ENCODE measurements at regions not wholly inside any gene's neighbourhood (a gene's known extent, or its start where the extent isn't known, plus 50 kb on each side); places are given as distances from the start of the nearest gene placed in this dataset.

GRCh38 chr4:126564283-126564854 is 1068.4 kb upstream of the INTU start:
- no peak for DNase-seq (ENCODE audit: low read depth in 2 of 2)

GRCh38 chr4:126568652-126569570 is 1063.8 kb upstream of the INTU start:
- no peak for DNase-seq (ENCODE audit: low read depth in 2 of 2)

DNA sequence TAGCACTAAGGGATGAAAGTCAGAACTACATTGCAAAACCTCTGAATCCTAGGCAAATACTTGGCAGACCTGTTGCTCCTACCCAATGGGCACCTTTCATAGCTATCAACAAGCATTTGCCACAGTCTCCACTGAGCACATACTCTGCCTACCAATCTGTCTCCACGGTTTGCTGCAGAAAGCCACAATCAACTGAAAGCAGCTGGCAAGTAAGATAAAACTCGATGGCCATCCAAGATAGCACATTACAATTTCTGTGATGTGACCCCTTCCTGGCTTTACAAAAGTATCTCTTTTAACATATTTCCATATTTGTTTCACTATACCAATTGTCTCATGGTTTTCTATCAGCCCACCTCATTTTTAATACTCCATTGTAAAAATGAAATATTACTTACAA is 1060.5 kb upstream of the INTU start:
- no peak for DNase-seq (ENCODE audit: low read depth in 2 of 2)

GRCh38 chr4:126582737-126583136 is 1050.0 kb upstream of the INTU start:
- no peak for DNase-seq (ENCODE audit: low read depth in 2 of 2)

GRCh38 chr4:126583509-126583908 is 1049.2 kb upstream of the INTU start:
- DNase-seq (ENCODE audit: low read depth in 2 of 2) = peak in 1 of 2 donors; percentile 14

- no peak for DNase-seq (ENCODE audit: low read depth in 2 of 2)
Measured at GRCh38 chr4:126591583-126591982, 1041.2 kb upstream of the INTU start.

GRCh38 chr4:126592088-126592487 is 1040.7 kb upstream of the INTU start:
- DNase-seq (ENCODE audit: low read depth in 2 of 2) = peak; percentile 6

DNA sequence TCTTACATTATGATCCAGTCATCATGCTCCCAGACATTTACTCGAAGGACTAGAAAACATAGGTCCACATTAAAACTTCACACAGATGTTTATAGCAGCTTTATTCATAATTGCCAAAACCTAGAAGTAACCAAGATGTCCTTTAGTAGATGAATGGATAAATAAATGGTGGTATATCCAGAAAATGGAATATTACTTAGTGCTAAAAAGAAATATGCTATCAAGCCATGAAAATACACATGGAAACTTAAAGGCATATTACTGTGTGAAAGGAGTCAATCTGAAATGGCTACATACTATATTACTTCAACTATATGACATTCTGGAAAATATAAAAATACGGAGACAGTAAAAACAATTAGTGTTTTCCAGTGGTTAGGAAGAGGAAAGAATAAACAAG is 1039.1 kb upstream of the INTU start:
- no peak for DNase-seq (ENCODE audit: low read depth in 2 of 2)

- DNase-seq (ENCODE audit: low read depth in 2 of 2) = no peak
Measured at GRCh38 chr4:126595643-126596042, 1037.1 kb upstream of the INTU start.

DNA sequence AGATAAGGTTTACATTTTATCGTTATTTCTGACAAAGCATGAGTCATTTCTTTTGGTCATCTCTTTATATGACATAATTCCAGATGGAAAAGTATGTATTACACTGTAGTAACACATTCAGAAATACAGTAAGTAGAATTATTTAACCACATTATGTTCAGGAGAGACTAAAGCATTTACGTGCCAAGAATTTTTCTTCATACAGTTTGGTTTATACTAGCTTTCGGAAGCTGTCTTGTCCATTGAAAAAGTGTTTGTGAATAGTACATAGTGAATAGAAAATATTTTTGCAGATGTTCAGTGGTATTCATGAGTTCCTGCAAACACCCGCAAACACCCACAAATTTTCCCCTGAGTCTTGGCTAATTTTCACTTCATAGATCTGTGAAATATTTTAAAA is 1033.0 kb upstream of the INTU start:
- no peak for DNase-seq (ENCODE audit: low read depth in 2 of 2)

- DNase-seq (ENCODE audit: low read depth in 2 of 2) = no peak
Measured at GRCh38 chr4:126603210-126603609, 1029.5 kb upstream of the INTU start.

GRCh38 chr4:126603825-126604224 is 1028.9 kb upstream of the INTU start:
- DNase-seq (ENCODE audit: low read depth in 2 of 2) = no peak

DNA sequence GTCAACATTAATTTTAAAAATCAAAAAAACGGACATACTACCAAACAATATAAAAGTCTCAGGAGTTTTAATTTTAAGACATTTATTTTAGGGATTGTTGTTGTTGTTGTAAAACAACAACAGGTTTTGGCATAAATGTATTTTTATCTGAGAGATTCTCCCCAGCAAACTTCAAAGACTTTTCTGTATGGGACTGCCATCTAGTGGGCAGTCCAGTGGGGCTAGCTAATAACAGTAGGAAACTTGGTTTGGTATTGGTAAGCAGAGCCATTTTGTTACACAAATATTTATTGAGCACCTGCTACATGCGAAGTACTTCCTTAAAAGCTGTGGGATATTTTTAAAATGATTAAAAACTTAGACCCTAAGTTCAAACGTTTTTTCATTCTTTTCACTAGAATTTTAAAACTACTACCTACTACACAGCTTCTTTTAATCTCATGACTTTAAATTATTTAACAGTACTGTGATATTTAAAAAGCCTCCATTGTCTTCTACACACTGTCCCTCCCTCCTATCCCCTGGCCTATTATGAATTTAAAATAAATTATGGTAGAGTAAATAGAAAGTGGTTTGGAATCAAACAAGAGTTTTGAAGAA is 1028.4 kb upstream of the INTU start:
- DNase-seq (ENCODE audit: low read depth in 2 of 2) = peak; percentile 44 to 45

GRCh38 chr4:126610933-126611332 is 1021.8 kb upstream of the INTU start:
- no peak for DNase-seq (ENCODE audit: low read depth in 2 of 2)

DNA sequence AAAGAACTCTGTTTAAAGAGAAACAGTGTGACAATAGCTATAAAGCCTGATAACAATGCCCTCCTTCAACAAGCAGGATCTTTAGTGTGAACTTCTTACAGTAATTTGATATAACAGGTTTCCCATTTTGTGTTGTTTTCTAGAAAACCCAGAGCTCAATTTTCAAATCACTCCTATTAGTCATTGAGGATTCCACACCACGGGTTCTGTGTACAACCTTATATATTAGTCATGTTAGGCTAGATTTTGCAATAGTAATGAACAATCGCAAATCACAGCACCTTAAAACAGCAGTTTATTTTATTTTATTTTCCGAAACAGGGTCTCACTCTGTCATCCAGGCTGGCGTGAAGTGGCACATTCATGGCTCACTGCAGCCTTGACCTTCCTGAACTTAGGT is 1020.9 kb upstream of the INTU start:
- no peak for DNase-seq (ENCODE audit: low read depth in 2 of 2)

GRCh38 chr4:126614356-126614855 is 1018.4 kb upstream of the INTU start:
- no peak for DNase-seq (ENCODE audit: low read depth in 2 of 2)

DNA sequence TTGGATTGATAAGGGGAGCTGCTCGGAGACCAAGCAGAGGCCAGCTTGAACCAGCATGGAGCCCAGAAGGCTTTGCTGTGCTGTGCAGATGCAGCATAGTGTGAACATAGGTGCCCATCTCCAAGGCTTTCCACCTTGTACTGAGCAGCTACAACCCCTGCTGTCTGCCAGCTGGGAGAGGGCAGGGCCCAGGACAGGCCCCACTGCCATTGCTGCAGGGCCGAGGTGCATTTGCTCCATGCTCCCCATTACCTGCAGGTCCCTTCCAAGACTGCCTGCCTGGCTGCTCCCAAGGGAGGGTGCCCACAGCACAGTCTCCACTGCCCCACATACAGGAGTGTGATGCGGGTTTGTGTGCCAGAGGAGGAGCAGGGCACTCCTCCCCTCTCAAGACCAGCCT is 1016.0 kb upstream of the INTU start:
- DNase-seq (ENCODE audit: low read depth in 2 of 2) = no peak

GRCh38 chr4:126627255-126627654 is 1005.5 kb upstream of the INTU start:
- peak; percentile 26 to 35 for DNase-seq (ENCODE audit: low read depth in 2 of 2)

DNA sequence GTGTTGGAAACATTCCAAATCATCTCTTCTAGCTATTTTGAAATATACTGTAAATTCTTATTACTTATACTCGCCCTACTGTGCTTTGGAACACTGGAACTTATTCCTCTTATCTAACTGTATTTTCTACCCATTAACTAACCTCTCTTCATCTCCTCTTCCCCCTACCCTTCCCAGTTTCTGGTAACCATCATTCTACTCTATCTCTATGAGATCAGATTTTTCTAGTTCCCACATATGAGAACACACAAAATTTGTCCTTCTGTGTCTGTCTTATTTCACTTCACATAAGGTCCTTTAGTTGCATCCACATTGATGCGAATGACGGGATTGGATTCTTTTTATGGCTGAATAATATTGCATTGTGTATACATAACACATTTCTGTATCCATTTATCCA is 1003.8 kb upstream of the INTU start:
- no peak for DNase-seq (ENCODE audit: low read depth in 2 of 2)

- no peak for DNase-seq (ENCODE audit: low read depth in 2 of 2)
Measured at GRCh38 chr4:126630230-126630629, 1002.5 kb upstream of the INTU start.

DNA sequence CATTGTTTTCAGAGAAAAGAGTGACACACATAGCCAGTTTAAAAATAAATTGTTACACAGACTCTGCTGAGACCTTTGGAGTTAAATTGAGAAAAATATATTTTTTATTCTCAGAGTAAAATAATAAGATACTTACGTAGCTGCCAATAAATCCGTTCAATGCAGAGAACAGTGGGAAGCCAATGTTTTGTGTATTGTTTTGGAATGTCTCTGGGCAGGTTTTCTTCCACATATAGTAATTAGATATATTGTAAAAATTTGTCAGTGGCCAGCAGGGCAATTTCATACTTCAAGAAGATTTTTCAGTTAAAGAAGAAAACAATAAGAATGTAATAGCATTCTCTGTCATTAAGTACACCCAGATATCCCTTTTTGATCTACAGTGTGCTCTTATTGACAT is 999.5 kb upstream of the INTU start:
- DNase-seq (ENCODE audit: low read depth in 2 of 2) = no peak

DNA sequence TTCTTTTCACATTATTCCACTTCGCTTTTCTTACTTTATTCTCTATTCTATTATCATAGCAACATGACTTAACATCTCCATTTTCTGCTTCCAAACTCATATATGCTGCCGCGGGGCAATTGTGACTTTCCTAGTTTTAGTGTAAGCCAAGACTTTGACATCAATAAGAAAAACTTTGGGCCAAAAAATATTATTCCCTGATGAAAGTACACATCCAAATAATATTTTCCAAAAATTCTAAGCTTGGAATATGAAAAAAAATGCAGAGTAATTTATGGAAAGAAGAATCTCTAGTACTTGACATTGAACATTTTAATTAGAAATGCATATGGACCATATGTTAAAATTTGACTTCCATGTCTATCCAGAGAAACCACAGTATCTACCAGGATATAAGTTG is 995.1 kb upstream of the INTU start:
- no peak for DNase-seq (ENCODE audit: low read depth in 2 of 2)

DNA sequence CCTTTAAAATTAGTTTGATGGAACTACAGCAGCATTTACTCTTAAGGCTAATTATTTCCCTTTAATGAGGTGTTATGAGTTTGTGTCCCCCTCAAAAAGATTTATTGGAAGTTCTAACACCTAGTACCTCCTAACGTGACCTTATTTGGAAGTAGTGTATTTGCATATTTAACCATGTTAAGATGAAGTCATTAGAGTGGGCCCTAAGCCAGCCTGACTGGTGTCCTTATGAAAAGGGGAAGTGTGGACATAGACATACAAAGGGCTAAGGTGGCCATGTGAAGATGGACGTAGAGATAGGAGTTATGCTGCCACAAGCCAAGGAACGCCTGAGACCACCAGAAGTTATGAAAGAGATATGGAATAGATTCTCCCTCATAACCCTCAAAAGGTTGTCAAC is 985.4 kb upstream of the INTU start:
- DNase-seq (ENCODE audit: low read depth in 2 of 2) = no peak

Data from lung microvascular endothelial cell (primary cell).